NB4 (cell line): ENCODE measurements at regions not wholly inside any gene's neighbourhood (a gene's known extent, or its start where the extent isn't known, plus 50 kb on each side); places are given as distances from the start of the nearest gene placed in this dataset.

ENCODE experiments used
- MYC ChIP-seq: IDR thresholded peaks from 2 replicates; pipeline ENCODE4 v1.6.1; 2011; ENCODE audit warnings: low read depth, low read length
- POLR2A ChIP-seq: IDR thresholded peaks from 2 replicates; pipeline ENCODE4 v1.6.1; 2011; ENCODE audit warnings: mild to moderate bottlenecking; ENCODE audit not compliant: insufficient read length; ENCODE audit errors: extremely low read depth
- TF ChIP-seq, protein P1 (sequence below): IDR thresholded peaks from one replicate; pipeline ENCODE4 v1.5.1; 2012; ENCODE audit warnings: low read depth, low read length
- TF ChIP-seq, protein P2 (sequence below): IDR thresholded peaks from 2 replicates; pipeline ENCODE4 v1.6.1; 2011; ENCODE audit warnings: low read depth, low read length

DNA sequence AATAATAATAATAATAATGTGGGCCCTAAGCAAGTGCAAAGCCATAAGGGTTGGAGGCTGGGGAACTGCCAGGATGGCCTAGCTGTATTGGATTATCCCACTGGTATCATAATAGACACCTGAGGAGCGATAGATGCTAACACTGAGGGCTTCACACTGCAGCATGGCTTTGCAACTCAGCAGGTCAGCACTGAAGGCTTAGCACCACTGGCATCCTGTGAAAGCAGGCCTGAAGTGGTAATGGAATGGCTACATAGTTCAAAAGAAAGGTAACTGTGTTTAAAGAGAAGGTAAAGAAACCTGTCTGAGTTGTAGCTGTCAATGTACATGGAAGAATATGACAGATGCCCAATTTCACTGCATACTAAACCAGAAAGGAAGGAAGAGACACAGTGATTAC is 359.0 kb downstream of the OSTF1 start:
- TF ChIP-seq POLR2A (no peak), MYC (no peak)
- TF ChIP-seq, protein P1, sequence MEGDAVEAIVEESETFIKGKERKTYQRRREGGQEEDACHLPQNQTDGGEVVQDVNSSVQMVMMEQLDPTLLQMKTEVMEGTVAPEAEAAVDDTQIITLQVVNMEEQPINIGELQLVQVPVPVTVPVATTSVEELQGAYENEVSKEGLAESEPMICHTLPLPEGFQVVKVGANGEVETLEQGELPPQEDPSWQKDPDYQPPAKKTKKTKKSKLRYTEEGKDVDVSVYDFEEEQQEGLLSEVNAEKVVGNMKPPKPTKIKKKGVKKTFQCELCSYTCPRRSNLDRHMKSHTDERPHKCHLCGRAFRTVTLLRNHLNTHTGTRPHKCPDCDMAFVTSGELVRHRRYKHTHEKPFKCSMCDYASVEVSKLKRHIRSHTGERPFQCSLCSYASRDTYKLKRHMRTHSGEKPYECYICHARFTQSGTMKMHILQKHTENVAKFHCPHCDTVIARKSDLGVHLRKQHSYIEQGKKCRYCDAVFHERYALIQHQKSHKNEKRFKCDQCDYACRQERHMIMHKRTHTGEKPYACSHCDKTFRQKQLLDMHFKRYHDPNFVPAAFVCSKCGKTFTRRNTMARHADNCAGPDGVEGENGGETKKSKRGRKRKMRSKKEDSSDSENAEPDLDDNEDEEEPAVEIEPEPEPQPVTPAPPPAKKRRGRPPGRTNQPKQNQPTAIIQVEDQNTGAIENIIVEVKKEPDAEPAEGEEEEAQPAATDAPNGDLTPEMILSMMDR, result no peak
- TF ChIP-seq, protein P2, sequence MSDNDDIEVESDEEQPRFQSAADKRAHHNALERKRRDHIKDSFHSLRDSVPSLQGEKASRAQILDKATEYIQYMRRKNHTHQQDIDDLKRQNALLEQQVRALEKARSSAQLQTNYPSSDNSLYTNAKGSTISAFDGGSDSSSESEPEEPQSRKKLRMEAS, result no peak
